Endothelial cell of umbilical vein (primary cell): ENCODE measurements at regions not wholly inside any gene's neighbourhood (a gene's known extent, or its start where the extent isn't known, plus 50 kb on each side); places are given as distances from the start of the nearest gene placed in this dataset.

Experiments
- BruUV-seq: library from RNA; stranded (reverse); fragments of 400-500 nt; replicated peaks from 2 replicates; lab custom pipeline; 2021; lab: Mats Ljungman, UMichigan
- CTCF ChIA-PET: fragments of 300-600, 350-600 bp; sonication (Branson Sonifier 250); formaldehyde crosslinking; loops from one replicate; lab custom pipeline; 2021; ENCODE audit warnings: antibody characterized with exemption, inconsistent platforms; lab: Charles Lee
- POLR2A ChIA-PET: fragments of 300-600, 350-600 bp; sonication (Branson Sonifier 250); formaldehyde crosslinking; loops from one replicate; lab custom pipeline; 2021; ENCODE audit warnings: antibody characterized with exemption, inconsistent platforms; lab: Charles Lee
- DNase-seq: peaks from one replicate; pipeline ENCODE4 v3.0.0-alpha.2; 2011; ENCODE audit warnings: low read depth, low spot score
- FAIRE-seq: peaks from 2 replicates; lab custom pipeline; 2011; peaks lifted over from hg19 to GRCh38; lab: Jason Lieb, UNC
- H2AFZ ChIP-seq: 2 replicates; pipeline ENCODE4 v1.6.0; 2012; ENCODE audit warnings: low read depth, low read length, control low read depth, inconsistent platforms
- H3K27ac ChIP-seq: 2 replicates; pipeline ENCODE4 v1.5.1; 2011; ENCODE audit warnings: low read depth, mild to moderate bottlenecking, control low read depth, low read length, moderate library complexity; ENCODE audit not compliant: insufficient read depth
- H3K27me3 ChIP-seq, 2 experiments: 2 replicates each; pipeline versions ENCODE4 v1.6.0 to v1.6.1; 2011; ENCODE audit warnings: low read length in 2 of 2, mixed read lengths in 1 of 2; ENCODE audit not compliant: control insufficient read depth in 2 of 2, insufficient read depth in 2 of 2
- H3K36me3 ChIP-seq, 2 experiments: 2 replicates in 1 of 2; 3 replicates in 1 of 2; pipeline ENCODE4 v1.5.1; 2011; ENCODE audit warnings: low read length in 2 of 2, mild to moderate bottlenecking in 1 of 2, moderate library complexity in 1 of 2; ENCODE audit not compliant: control insufficient read depth in 2 of 2, insufficient read depth in 2 of 2; ENCODE audit errors: extremely low read depth in 1 of 2
- H3K4me1 ChIP-seq: 3 replicates; pipeline ENCODE4 v1.5.1; 2011; ENCODE audit warnings: mild to moderate bottlenecking, low read length; ENCODE audit not compliant: control insufficient read depth, insufficient read depth; ENCODE audit errors: extremely low read depth
- H3K4me2 ChIP-seq: 2 replicates; pipeline ENCODE4 v1.6.1; 2011; ENCODE audit warnings: low read length, control low read depth, mixed read lengths; ENCODE audit not compliant: insufficient read depth
- H3K4me3 ChIP-seq, 3 experiments: fragments of 200-600 bp in 1 of 3; sonication (generic), shearing (Covaris generic) in 1 of 3; replicated peaks in 1 of 3; 2 replicates each; pipeline ENCODE4 v1.5.1; 2011 to 2016; ENCODE audit warnings: control low read depth in 3 of 3, low read length in 3 of 3, mild to moderate bottlenecking in 2 of 3, inconsistent platforms in 1 of 3, low read depth in 1 of 3, moderate library complexity in 1 of 3; ENCODE audit not compliant: insufficient read depth in 1 of 3
- H3K79me2 ChIP-seq: 2 replicates; pipeline ENCODE4 v1.6.0; 2012; ENCODE audit warnings: low read length, inconsistent platforms; ENCODE audit not compliant: control insufficient read depth, insufficient read depth
- H3K9ac ChIP-seq: replicated peaks from 2 replicates; pipeline ENCODE3; 2011; ENCODE audit warnings: low read length, control low read depth; ENCODE audit not compliant: insufficient read depth; ENCODE audit errors: extremely low read depth
- H3K9me1 ChIP-seq: replicated peaks from 3 replicates; pipeline ENCODE4 v1.6.0; 2011; ENCODE audit warnings: mild to moderate bottlenecking, low read length; ENCODE audit not compliant: control insufficient read depth, insufficient read depth; ENCODE audit errors: extremely low read depth
- H3K9me3 ChIP-seq: replicated peaks from 2 replicates; pipeline ENCODE4 v1.5.1; 2012; ENCODE audit warnings: low read length, inconsistent platforms; ENCODE audit not compliant: control insufficient read depth, insufficient read depth
- H4K20me1 ChIP-seq: replicated peaks from 2 replicates; pipeline ENCODE3; 2011; ENCODE audit warnings: mild to moderate bottlenecking, low read length; ENCODE audit not compliant: control insufficient read depth, insufficient read depth; ENCODE audit errors: extremely low read depth
- EZH2 ChIP-seq: IDR thresholded peaks from 2 replicates; pipeline ENCODE4 v1.6.1; 2012; ENCODE audit warnings: borderline replicate concordance, low read depth, mild to moderate bottlenecking, moderate library complexity, low read length, inconsistent platforms; ENCODE audit not compliant: severe bottlenecking
- GATA2 ChIP-seq: IDR thresholded peaks from 2 replicates; pipeline ENCODE4 v1.7.0; 2011; ENCODE audit warnings: low read depth, mild to moderate bottlenecking, moderate library complexity, mixed read lengths, low read length; ENCODE audit not compliant: insufficient read length, insufficient read depth
- JUN ChIP-seq: IDR thresholded peaks from 2 replicates; pipeline ENCODE4 v1.6.1; 2011; ENCODE audit warnings: borderline replicate concordance, low read depth; ENCODE audit not compliant: insufficient read length, insufficient read depth
- POLR2A ChIP-seq: IDR thresholded peaks from 2 replicates; pipeline ENCODE4 v1.6.1; 2012; ENCODE audit warnings: low read depth, mild to moderate bottlenecking, control low read depth, low read length
- POLR2AphosphoS5 ChIP-seq: IDR thresholded peaks from 2 replicates; pipeline ENCODE4 v1.6.1; 2012; ENCODE audit warnings: low read depth, mild to moderate bottlenecking, control low read depth, low read length, moderate library complexity; ENCODE audit not compliant: insufficient read depth
- dilution Hi-C: fragments of 300-500 bp; cut with MboI; formaldehyde crosslinking; loops from one replicate; pipeline ENCODE4 v1.15.0; 2019; ENCODE audit warnings: low sequenced_read_pairs; ENCODE audit not compliant: extremely low pct_ligation_motif_present
- intact Hi-C: fragments of 100-400 bp; cut with micrococcal nuclease; formaldehyde crosslinking; loops from one replicate; pipeline ENCODE4 v1.10.0; 2022
- TF ChIP-seq, protein P1 (sequence below): IDR thresholded peaks from 2 replicates; pipeline ENCODE4 v1.6.1; 2011; ENCODE audit not compliant: insufficient read depth, insufficient read length

DNA sequence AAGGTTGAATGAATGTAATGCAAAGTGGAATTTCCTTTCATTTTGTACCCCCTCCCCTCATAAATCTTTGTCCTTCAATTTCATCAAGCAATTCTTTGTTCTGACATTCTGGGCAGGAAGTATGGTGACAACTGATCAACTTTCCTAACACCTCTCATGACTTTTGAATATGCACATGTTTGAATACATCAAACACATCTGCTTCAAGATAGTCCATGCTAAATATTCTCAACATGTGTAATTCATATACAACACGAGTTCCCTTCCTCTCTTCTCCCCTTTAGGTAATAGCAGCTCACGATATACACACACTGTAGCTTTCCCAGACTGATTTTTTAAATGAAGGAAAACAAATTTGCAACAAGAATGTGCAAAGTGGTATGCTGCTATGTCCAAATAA is 103.6 kb upstream of the EFNA5 start:
- no peak for FAIRE-seq

DNA sequence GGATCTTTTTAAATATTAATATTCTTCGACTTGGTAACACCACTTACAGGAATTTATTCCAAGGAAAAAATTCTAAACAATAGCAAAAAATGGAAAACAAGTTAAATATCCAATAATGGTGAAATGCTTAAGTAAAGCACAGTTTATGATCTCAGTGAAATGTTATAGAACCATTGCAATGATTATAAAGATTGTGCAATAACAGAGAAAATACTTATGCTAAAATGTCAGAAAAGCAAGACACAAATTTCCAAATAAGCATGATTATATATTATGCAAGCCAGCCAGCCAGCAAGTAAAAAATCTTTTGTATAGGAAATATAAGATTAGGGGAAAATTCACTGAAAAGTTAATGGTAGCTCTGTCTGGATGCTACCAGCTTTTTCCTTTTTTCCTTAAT is 102.7 kb upstream of the EFNA5 start:
- DNase-seq (no peak), FAIRE-seq (no peak)
- Histone ChIP-seq H2AFZ (no peak overlapping the region), H3K4me3 (no peak overlapping the region), H3K27ac (no peak overlapping the region), H3K27me3 (peaks cover 0 to 1% of the 10 kb centered on the region in 2 experiments), H4K20me1 (no peaks in the 10 kb centered on the region), H3K9me1 (no peaks in the 10 kb centered on the region), H3K9ac (no peak overlapping the region), H3K9me3 (no peaks in the 10 kb centered on the region), H3K79me2 (no peaks in the 10 kb centered on the region), H3K4me1 (no peaks in the 10 kb centered on the region), H3K36me3 (no peaks in the 10 kb centered on the region), H3K4me2 (no peak overlapping the region)
- intact Hi-C loops, result no loop called here
- ChIA-PET POLR2A (no interaction called here), CTCF (interaction anchor here (0.8 to 1.4 kb wide), 3 partner anchors 11 to 572 kb away, joined by 3 read pairs; no protein-coding TSS in a partner anchor)
- no TSS peak for BruUV-seq
- dilution Hi-C loops, result no loop called here
- TF ChIP-seq POLR2A (no peak), EZH2 (no peak), GATA2 (no peak), POLR2AphosphoS5 (no peak), JUN (no peak)
- TF ChIP-seq, protein P1, sequence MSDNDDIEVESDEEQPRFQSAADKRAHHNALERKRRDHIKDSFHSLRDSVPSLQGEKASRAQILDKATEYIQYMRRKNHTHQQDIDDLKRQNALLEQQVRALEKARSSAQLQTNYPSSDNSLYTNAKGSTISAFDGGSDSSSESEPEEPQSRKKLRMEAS, result no peak

More for the DNA sequence above, 103.6 kb upstream of the EFNA5 start:
- intact Hi-C loops, result no loop called here
- H3K9ac ChIP-seq, result no peak overlapping the region
- no TSS peak for BruUV-seq
- H3K79me2 ChIP-seq, result no peaks in the 10 kb centered on the region
- H3K9me1 ChIP-seq, result no peaks in the 10 kb centered on the region
- no peaks in the 10 kb centered on the region for H3K4me1 ChIP-seq
- dilution Hi-C loops, result no loop called here
- H3K27me3 ChIP-seq, result peaks cover 0 to 1% of the 10 kb centered on the region in 2 experiments
- no peak for DNase-seq
- no peaks in the 10 kb centered on the region for H3K9me3 ChIP-seq
- TF ChIP-seq JUN, result no peak
- ChIA-PET POLR2A (no interaction called here), CTCF (interaction anchor here (1.0 kb wide), 1 partner anchor 571 kb away, joined by 3 read pairs; no protein-coding TSS in a partner anchor)
- no peak overlapping the region for H3K4me3 ChIP-seq
- H3K4me2 ChIP-seq, result no peak overlapping the region
- H4K20me1 ChIP-seq, result no peaks in the 10 kb centered on the region
- no peaks in the 10 kb centered on the region for H3K36me3 ChIP-seq
- H2AFZ ChIP-seq, result no peak overlapping the region
- no peak overlapping the region for H3K27ac ChIP-seq
